GM21360 (cell line): ENCODE measurements at regions not wholly inside any gene's neighbourhood (a gene's known extent, or its start where the extent isn't known, plus 50 kb on each side); places are given as distances from the start of the nearest gene placed in this dataset.
A peak's percentile ranks its signal among the peaks of the same experiment; 100 is the strongest.
"Not testable (repeated sequence)": the region's sequence is repeated elsewhere in the genome, so short reads cannot be mapped to it uniquely, and the experiment has no call there.

ENCODE experiments used
- ATAC-seq: cut with Tn5 transposase; IDR thresholded peaks from one replicate; pipeline ENCODE4 v1.9.1; 2021; ENCODE audit warnings: mild to moderate bottlenecking, moderate library complexity; ENCODE audit not compliant: unreplicated experiment

GRCh38 chr5:1638658-1639400, 115.1 kb upstream of the LPCAT1 start:
- ATAC-seq, result no peak

- ATAC-seq, result no peak
Measured at GRCh38 chr5:1637639-1638481, 114.1 kb upstream of the LPCAT1 start.

GRCh38 chr5:1636981-1637638, 113.3 kb upstream of the LPCAT1 start:
- no peak for ATAC-seq

GRCh38 chr5:1636208-1636770, 112.5 kb upstream of the LPCAT1 start:
- ATAC-seq, result not testable (repeated sequence)

GRCh38 chr5:1635477-1635876, 111.7 kb upstream of the LPCAT1 start:
- ATAC-seq, result not testable (repeated sequence)

- ATAC-seq, result no peak
Measured at GRCh38 chr5:1634337-1634661, 110.5 kb upstream of the LPCAT1 start.

GRCh38 chr5:1633605-1634336, 110.0 kb upstream of the LPCAT1 start:
- ATAC-seq, result peak; percentile 90

- not testable (repeated sequence) for ATAC-seq
Measured at GRCh38 chr5:1631004-1631403, 107.2 kb upstream of the LPCAT1 start.

- ATAC-seq, result not testable (repeated sequence)
Measured at GRCh38 chr5:1626397-1626796, 102.6 kb upstream of the LPCAT1 start.

- not testable (repeated sequence) for ATAC-seq
Measured at GRCh38 chr5:1619531-1619930, 95.8 kb upstream of the LPCAT1 start.

GRCh38 chr5:1618296-1618865, 94.6 kb upstream of the LPCAT1 start:
- ATAC-seq, result not testable (repeated sequence)

- ATAC-seq, result not testable (repeated sequence)
Measured at GRCh38 chr5:1617236-1617755, 93.5 kb upstream of the LPCAT1 start.

GRCh38 chr5:1613515-1613914, 89.8 kb upstream of the LPCAT1 start:
- not testable (repeated sequence) for ATAC-seq

GRCh38 chr5:1610526-1610925, 86.8 kb upstream of the LPCAT1 start:
- ATAC-seq, result not testable (repeated sequence)

- not testable (repeated sequence) for ATAC-seq
Measured at GRCh38 chr5:1609111-1609510, 85.4 kb upstream of the LPCAT1 start.

GRCh38 chr5:1608336-1608735, 84.6 kb upstream of the LPCAT1 start:
- ATAC-seq, result not testable (repeated sequence)

GRCh38 chr5:1606951-1607350, 83.2 kb upstream of the LPCAT1 start:
- not testable (repeated sequence) for ATAC-seq

GRCh38 chr5:1603916-1604315, 80.2 kb upstream of the LPCAT1 start:
- not testable (repeated sequence) for ATAC-seq

GRCh38 chr5:1601565-1601964, 77.8 kb upstream of the LPCAT1 start:
- ATAC-seq, result not testable (repeated sequence)
